A549 (cell line): ENCODE measurements at regions not wholly inside any gene's neighbourhood (a gene's known extent, or its start where the extent isn't known, plus 50 kb on each side); places are given as distances from the start of the nearest gene placed in this dataset.

Experiments used
- CEBPB ChIP-seq, 2 experiments: fragments of >200 bp in 1 of 2; sonication (Bioruptor Twin) in 1 of 2; formaldehyde crosslinking in 1 of 2; IDR thresholded peaks; 2 replicates each; pipeline ENCODE4 v1.6.1; 2012 to 2016
- CHD2 ChIP-seq: fragments of 150-350 bp; IDR thresholded peaks from 2 replicates; pipeline ENCODE4 v1.6.1; 2014; ENCODE audit warnings: low read length; ENCODE audit not compliant: partially characterized antibody
- CTCF ChIP-seq: fragments of >200 bp; sonication (Bioruptor Twin); formaldehyde crosslinking; IDR thresholded peaks from 3 replicates; pipeline ENCODE4 v1.5.1; 2016
- EP300 ChIP-seq, 2 experiments: fragments of >200 bp; sonication (Bioruptor Twin); formaldehyde crosslinking; IDR thresholded peaks; 2 replicates in 1 of 2; 3 replicates in 1 of 2; pipeline ENCODE4 v1.6.1; 2016 to 2017
- HOXA7 ChIP-seq: fragments of 250-450 bp; sonication (Bioruptor Pico); IDR thresholded peaks from 2 replicates; pipeline ENCODE4 v1.5.0; 2020; ENCODE audit warnings: mild to moderate bottlenecking, moderate library complexity
- MAZ ChIP-seq: fragments of 150-350 bp; IDR thresholded peaks from 2 replicates; pipeline ENCODE4 v1.6.1; 2014; ENCODE audit warnings: antibody characterized with exemption, low read depth, low read length, borderline replicate concordance
- NFE2L2 ChIP-seq: fragments of 150-350 bp; conservative IDR thresholded peaks from 2 replicates; pipeline ENCODE4 v1.6.1; 2014; ENCODE audit warnings: low read length
- POLR2A ChIP-seq: IDR thresholded peaks from 2 replicates; pipeline ENCODE4 v1.6.1; 2012; ENCODE audit warnings: mild to moderate bottlenecking, low read length
- POLR2AphosphoS2 ChIP-seq: conservative IDR thresholded peaks from 2 replicates; pipeline ENCODE4 v1.6.1; 2012; ENCODE audit warnings: low read length, improper control_type of control experiment, inconsistent platforms
- RAD21 ChIP-seq, 2 experiments: fragments of >200 bp in 1 of 2; sonication (Bioruptor Twin) in 1 of 2; formaldehyde crosslinking in 1 of 2; IDR thresholded peaks in 1 of 2; conservative IDR thresholded peaks in 1 of 2; 2 replicates in 1 of 2; 3 replicates in 1 of 2; pipeline ENCODE4 v1.6.1; 2012 to 2018; ENCODE audit warnings: inconsistent platforms in 1 of 2
- REST ChIP-seq: fragments of 200-600 bp; sonication (generic); IDR thresholded peaks from 2 replicates; pipeline ENCODE4 v1.6.1; 2016; ENCODE audit warnings: antibody characterized with exemption, mild to moderate bottlenecking, moderate library complexity
- TF ChIP-seq, protein P1 (sequence below): IDR thresholded peaks from 2 replicates; pipeline ENCODE4 v1.6.1; 2012

GRCh38 chr11:29446132-29446531 is 570.7 kb downstream of the KCNA4 start:
- TF ChIP-seq CTCF (no peak), POLR2AphosphoS2 (no peak), REST (no peak), RAD21 (conservative IDR thresholded peaks at IDR 0.05 in 1 of 2, IDR thresholded peaks at IDR 0.05 in 1 of 2) (no peak), CHD2 (no peak), NFE2L2 (no peak), POLR2A (no peak), HOXA7 (CRISPR knock-in tag) (no peak), CEBPB (IDR thresholded peaks at IDR 0.05) (no peak), MAZ (no peak), EP300 (IDR thresholded peaks at IDR 0.05) (no peak)
- TF ChIP-seq, protein P1, sequence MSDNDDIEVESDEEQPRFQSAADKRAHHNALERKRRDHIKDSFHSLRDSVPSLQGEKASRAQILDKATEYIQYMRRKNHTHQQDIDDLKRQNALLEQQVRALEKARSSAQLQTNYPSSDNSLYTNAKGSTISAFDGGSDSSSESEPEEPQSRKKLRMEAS, result no peak
